GM19397 (cell line): ENCODE measurements at regions not wholly inside any gene's neighbourhood (a gene's known extent, or its start where the extent isn't known, plus 50 kb on each side); places are given as distances from the start of the nearest gene placed in this dataset.
"Not testable (repeated sequence)": the region's sequence is repeated elsewhere in the genome, so short reads cannot be mapped to it uniquely, and the experiment has no call there.

Source experiments
- ATAC-seq: cut with Tn5 transposase; IDR thresholded peaks from one replicate; pipeline ENCODE4 v1.9.1; 2021; ENCODE audit warnings: mild to moderate bottlenecking, moderate library complexity; ENCODE audit not compliant: unreplicated experiment

DNA sequence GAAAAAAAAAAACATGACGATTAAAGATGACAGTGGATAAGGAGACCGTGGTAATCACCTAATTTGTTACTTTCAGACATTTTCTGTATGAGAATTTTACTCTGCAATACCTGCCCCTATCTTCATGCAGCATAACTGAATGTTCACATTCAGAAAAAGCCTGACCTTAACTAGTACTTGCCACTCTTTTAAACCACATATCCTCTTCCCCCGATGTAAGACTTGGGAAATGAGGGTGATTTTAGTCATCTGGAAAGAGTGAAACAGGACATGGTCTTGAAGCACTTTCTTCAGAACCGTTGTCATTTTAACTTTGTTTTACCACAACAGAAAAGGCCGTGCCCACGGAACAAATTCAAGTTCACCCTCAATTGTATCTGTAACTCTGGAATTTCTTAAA is 318.5 kb downstream of the BCL2L11 start:
- ATAC-seq: not testable (repeated sequence)

DNA sequence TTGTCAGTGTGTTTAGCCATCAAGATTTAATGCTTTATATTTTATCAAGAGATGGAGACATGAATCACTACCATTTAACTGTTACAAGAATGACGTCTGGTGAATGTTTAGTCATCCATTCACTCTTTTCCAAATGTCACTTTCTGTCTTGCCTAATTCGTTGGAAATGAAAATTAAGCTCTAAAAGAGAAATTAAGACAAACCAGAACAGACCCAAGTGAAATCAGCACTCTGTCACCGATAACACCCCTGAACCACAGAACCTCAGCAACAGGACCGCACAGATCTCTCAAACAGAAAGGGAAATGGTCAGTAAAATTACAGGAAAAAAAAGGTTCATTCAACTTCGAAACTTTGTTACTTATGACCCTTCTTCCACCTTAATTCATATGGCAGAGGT is 320.9 kb downstream of the BCL2L11 start:
- not testable (repeated sequence) for ATAC-seq

DNA sequence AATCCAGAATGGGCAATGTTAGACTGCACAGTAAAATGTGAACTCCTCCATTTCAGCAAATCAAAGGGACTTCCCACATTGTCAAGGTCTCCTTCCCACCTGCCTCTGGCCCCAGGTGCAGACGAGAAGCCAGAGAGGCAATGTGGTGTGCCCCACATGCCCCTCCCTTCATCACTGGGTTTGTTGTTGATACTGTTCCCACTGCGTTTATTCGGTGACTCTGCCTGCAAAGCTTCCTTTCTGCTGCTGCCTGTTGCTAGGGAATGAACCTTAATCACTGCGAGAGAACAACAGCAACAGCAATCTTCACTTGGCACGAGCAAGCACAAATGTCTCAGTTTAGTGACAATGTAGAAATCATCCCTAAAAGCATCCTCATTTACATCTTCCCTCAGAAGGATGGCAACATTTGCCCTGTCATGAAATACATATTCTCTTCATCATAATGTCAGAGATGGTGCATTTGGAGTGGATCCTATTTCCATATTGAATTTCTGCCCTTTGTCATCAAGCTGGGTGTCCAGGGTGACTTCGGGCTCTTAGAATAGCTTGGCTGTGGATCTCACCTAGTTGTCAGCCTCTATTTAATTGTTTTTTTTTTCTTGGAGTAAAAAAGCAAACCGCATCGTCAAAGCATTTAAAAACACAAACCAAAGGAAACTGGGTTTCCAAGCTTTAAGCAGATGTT is 322.2 kb downstream of the BCL2L11 start:
- ATAC-seq: not testable (repeated sequence)

DNA sequence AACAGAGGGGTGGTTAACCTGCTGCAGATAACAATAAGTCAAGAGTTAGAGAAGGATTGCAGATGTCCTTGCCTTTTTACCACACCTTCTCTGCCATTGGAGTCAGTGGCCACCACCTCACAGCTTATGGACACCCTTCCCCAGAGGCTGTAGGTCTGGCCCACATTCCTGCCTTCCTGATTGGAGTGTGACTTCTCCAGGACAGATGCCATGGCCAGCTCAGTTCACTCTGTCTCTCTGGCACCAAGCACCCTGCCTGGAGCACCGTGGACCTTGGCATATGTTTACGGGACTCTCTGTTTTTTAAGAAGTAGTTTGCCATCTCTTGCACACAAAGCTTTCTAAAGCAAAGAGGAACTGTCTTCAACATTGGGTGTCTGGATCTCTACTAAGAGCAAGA is 323.8 kb downstream of the BCL2L11 start:
- ATAC-seq: not testable (repeated sequence)

DNA sequence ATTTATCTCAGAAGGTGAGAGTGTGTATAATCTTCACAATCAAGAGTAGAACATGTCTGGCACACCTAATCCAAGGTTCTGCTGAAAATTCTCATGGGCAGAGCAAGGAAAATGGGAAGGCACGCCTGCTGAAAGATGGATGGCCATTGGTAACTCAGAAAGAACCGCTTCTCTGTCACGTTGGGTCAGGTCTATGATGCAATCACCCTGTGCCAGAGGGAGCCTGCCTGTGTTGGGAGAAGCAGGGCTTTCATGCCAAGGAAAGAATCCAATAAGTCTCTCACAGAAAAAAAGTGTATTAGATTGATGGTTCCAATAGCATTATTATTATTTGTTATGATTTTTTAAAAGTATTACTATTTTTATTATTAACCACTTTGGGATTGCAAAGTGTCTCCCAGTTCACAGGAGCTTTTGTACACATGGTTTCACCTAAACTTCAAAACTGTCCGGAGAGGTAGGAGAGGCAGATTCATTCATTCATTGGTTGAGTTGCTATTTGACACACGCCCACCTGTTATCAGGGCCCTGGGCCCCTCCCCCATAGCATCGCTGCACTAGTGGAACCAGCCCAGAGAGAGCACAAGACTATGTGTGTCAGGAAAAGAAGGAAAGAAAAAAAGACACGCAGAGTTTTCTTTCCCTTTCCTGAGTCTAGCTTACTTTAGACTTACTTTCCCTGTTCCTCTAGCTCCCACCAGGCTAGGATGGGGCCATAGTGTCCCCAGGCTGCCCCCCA is 324.6 kb downstream of the BCL2L11 start:
- ATAC-seq: not testable (repeated sequence)

DNA sequence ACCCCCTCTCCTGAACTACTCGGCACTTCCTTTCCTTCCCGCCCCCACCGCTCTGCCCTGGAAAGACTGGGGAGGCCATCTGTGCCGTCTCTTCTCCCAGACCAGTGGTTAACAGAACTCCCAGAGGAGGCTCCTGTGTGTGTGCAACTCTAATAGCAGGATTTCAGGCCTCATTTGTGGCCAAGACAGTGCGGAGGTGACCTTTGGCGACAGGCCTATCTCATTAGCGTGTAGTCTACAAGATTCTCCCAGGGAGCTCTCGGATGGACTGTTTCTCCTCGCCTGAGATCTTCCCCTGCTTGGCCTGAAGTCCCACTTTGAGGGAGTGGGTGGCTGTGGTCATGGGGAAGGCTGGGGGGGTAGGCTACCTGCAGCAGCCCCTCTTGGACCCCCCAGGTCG is 325.2 kb downstream of the BCL2L11 start:
- not testable (repeated sequence) for ATAC-seq

DNA sequence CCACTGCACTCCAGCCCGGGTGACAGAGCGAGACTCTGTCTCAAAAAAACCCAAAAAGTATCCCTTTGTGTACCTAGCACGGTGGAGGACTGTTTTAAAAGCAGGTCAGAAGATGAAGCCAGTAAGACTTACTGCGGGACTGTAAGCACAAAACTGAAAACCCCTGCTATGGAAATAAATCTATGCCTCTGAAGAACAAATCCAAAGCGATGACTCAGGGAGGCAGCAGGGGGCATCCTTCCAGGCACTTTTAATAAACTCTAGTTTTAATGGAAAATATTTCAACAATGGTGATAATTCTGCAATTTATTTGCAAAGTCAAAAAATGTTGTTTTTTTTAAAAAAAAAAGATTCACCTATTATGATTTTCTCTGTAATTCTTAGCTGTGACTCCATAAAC is 326.8 kb downstream of the BCL2L11 start:
- not testable (repeated sequence) for ATAC-seq

DNA sequence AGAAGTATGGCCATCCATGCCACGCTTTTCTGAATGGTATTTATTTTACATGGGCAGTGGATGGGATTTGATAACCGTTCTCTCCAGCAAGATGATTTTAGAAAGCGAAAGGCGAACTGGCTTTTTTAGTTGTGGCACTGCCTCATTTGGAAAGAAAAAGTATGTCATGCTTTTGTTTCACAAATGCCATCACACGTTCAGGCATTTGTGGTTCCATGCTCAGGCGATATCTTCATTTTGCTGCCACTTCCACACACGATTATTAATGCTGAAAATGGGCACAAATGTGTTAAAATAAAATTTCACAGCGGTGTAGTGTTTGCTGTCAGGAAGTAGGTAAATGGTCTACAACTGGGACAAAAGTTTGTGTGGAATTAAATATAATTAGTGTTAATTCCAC is 328.1 kb downstream of the BCL2L11 start:
- ATAC-seq: not testable (repeated sequence)

DNA sequence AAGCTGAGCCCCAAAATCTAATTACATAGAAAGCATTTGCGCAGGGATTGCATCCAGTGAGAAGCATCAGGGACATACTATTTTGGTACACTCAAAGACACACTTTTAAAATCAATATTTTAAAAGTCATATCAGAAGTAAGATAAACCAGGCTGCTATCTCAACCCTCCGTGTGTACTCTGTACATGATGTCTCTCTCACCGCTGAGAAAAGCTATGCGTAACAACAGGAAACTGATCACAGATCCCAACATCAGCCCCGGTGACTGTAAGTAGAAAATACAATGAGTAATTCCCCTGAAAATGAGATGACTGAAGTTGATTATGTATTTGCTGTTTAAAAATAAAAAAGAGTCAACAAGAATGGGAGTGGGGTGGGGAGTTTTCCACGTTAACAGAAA is 329.8 kb downstream of the BCL2L11 start:
- not testable (repeated sequence) for ATAC-seq

DNA sequence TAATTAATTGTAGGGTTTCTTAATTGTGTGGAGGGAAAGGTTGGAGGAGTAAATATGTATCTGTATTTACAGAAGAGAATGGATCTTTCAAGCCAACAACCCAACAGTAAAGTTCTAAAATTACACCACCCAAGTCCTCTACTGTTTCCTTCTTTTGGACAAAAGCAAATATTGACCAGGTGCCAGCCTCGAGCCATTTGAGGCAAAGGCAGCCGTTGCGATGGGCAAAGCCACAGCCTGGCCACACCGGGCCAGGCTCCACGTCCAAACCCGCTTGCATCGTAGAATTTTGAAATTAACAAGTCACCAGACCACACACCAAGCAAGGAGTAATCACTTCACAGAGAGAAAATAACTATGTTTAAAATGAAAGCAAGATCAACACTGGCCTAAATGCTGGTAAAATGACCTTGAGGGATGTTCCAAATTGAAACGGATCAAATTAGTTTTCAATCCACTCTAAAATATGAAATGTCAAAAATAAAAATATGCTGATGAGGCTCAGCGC is 331.0 kb downstream of the BCL2L11 start:
- not testable (repeated sequence) for ATAC-seq

DNA sequence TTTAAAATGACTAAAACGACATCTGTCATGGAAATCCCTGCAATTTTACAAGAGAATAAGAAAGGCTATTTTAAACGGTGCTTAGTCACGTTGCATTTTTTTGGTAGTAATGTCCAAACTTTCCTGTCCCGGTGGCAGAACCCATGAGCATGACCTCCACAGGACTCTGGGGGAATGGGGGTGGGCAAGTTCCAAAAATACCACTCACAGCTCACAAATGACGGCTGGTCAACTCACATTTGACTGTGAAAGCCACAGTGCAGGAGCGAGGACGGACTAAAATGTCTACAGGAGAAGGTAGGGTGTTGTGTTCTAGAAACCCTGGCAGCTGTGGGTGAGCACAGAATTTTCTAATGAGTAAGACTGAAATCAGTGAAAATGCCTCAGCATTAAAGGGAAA is 331.5 kb downstream of the BCL2L11 start:
- ATAC-seq: peak; percentile 57

DNA sequence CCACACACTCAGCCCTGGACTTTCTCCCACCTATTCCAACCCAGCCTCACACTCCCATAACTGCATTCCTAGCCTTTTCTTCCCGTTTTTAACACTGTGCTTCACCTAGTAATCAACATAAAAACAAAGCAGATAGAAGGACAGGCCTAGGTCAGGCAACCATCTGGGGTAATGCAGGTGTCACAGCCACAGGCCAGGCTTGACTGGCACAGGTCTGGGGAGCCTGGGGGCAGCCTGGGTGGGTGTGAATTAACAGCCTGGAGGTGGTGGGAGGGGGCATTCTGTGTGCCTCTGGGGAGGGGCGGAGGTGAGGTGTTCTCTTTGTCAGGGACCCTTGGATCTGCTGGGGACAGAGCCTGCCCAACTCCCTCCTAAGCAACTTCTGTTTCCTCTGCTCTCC is 332.6 kb downstream of the BCL2L11 start:
- ATAC-seq: not testable (repeated sequence)

DNA sequence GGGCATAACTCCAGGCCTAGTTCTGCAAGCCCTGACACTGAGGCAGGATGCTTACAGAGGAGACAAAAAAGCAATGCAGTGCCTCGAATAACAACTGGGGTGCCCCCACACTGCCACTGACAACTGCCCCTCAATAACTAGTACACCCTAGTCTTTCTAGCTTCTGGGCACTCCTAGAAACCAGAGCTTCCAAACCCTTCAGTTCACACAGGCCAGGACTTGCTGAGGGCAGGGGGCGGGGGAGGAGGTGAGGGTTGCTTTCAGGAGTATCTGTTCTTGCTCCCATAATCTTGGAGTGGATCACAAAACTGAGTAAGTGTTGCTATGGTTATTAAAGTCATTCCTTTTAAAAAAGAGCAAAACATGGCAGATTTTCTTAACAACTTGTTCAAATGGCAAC is 333.1 kb downstream of the BCL2L11 start:
- not testable (repeated sequence) for ATAC-seq

DNA sequence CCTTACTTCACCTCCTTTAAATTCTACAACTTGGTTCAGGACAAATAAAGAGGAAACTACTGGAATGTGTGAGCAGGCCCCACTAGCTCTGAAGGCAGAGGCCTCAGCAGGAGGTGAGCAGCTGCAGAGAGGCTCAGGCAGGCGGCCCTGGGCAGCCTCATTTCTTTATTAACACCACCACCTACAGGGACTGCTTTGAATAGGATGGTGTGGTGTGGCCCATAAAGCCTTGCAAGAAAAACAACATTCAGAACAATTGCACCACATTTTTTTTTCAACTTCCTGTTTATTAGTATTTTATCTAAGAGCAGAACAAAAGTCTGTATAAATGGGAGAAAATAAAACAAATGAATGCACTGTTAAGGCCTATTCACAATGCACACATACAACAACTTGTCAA is 333.7 kb downstream of the BCL2L11 start:
- ATAC-seq: peak; percentile 80

DNA sequence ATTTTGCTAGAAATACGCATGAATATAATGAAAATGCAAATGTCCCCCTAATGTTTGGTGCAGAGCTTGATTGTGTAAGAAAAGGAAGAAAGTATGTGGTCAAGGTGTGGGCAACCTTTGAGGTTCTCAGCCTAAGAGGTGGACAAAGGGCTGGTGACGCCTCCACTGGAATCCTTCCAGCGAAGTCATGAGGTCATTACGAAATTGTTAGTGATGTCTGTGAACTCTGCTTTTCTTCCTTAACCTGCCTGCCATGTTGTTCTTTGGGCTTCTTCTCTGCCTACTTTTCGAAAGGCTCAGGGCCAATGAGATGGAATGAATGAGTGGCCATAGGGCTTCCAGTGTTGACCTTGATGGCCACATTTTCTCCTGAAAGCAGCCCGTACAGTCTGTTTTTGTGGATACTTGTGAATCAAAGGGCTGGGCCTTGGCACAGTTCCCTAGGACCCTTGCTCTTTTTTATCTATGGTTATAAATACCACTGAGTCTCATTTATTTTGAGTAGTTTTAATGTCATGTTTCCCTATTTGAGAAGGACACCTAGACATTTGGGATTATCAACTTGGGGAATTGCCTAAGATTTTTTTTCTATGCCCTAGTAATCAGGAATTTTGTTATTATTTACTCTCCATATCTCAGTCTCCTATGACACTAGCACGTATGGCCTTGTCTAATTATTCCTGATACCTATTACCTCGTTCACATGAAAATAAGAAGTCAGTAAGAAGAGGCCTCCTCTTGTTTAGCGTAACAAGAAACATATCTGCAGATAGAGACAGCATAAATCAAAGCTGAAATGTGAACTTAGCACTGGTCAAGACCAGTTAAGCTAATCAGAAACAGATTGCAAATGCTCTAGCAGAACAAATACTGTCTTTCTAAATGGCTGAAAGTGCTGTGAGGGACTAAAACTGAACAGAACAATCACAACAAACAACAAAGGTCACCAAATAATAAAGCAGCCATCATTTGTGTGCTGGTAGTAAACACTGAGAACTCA is 334.6 kb downstream of the BCL2L11 start:
- not testable (repeated sequence) for ATAC-seq

DNA sequence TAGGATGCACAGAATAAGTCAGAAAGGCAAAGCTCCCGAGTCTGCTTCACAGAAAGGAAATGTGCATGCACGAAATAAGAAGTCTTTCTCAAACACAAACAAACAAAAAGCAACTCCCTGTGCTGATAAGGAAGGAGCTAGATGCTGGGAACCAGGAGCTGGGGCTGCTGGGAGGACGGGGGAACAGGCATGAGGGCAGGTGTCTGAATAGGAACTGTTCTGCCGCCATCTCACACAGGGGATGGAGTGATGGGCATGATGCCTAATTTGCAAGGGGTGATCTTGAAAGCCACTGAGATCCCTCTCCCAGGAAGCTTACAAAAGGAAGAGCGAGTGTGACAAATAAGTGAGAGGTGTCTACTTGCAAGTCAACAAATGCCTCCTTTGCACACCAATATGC is 336.5 kb downstream of the BCL2L11 start:
- not testable (repeated sequence) for ATAC-seq

DNA sequence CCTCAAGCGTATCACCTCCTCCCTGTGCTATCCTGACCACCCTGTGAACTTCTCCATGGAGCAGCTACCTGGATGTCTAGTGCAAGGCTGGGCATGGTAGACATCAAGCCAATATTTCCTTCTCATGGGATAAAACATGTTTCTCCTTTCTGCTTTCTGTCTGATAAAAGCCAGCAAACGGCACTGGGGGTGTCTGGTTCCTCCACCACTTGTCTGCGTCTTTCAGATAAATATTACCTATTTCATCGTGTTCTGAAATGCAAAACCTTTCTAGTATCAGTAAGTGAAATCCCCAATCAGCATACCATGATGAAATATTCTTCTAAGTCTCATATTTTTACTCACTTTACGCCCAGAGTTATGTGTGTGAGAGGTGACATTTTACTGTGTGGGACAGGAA is 340.2 kb downstream of the BCL2L11 start:
- not testable (repeated sequence) for ATAC-seq

DNA sequence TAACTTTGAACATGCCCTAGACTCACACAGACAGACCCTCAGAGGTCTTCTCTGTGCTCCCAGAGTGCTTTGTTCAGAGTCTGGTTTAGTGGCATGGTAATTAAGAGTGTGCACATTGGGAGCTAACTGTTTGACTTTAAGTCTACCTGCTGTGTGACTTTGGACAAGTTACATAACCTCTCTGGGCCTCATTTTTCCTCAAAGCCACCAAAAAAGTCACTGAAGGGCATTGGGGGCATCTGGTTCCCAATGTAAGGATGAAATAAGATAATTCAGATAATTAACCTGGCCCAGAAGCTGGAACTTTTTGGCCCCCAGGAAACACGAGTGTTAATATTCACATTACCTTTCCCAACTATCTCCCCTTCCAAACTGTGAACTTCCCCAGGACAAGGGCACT is 341.1 kb downstream of the BCL2L11 start:
- not testable (repeated sequence) for ATAC-seq

DNA sequence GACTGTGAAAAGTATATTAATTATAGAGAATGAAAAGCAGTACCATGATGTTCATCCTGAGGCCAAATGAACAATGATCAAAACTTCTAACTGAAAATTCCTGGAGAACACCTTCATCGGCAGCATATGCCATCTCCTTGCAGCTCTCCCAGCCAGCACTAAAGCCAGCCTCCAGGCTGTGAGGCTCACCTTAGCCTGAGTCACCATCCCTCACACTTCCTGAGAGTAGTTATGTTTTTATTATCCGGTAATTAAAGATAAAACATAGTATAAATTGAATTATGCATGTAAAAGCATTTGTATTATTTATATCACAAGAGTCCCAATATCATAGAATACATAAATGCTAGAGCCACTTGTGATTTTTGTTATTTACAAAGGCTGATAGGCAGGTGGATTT is 341.9 kb downstream of the BCL2L11 start:
- ATAC-seq: not testable (repeated sequence)

DNA sequence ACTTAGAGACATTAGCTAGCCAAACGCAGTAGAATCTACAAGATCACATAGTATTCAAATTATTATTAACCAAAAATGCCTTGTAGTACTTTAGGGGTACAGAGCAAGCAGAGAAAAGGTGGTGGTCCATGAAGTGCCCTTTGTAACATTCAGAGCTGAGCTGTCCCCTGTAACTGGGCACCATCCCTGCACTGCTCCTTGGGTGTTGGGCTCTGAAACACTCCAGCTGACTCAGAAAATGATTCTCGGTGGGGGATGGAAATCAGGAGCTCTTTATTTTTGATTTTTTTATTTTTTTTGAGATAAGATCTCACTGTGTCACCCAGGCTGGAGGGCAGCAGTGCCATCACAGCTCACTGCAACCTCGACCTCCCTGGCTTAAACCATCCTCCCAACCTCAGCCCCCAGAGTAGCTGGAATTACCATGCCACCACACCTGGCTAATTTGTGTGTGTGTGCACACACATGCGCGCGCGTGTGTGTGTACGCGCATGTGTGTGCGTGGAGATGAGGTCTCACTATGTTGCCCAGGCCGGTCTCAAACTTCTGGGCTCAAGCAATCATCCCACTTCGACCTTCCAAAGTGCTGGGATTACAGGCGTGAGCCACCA is 342.6 kb downstream of the BCL2L11 start:
- not testable (repeated sequence) for ATAC-seq
